Mucosa of stomach (tissue), 1 donor: ENCODE measurements at regions not wholly inside any gene's neighbourhood (a gene's known extent, or its start where the extent isn't known, plus 50 kb on each side); places are given as distances from the start of the nearest gene placed in this dataset.

Experiments
- H3K27me3 ChIP-seq: one replicate; pipeline ENCODE4 v1.7.0; 2013; ENCODE audit warnings: mild to moderate bottlenecking, low read length; ENCODE audit not compliant: control insufficient read depth, insufficient read depth
- H3K36me3 ChIP-seq: one replicate; pipeline ENCODE4 v1.7.0; 2013; ENCODE audit warnings: low read length; ENCODE audit not compliant: control insufficient read depth, insufficient read depth
- H3K4me1 ChIP-seq: one replicate; pipeline ENCODE4 v1.7.0; 2013; ENCODE audit warnings: mild to moderate bottlenecking, low read length; ENCODE audit not compliant: control insufficient read depth, insufficient read depth
- H3K4me3 ChIP-seq: one replicate; pipeline ENCODE4 v1.7.0; 2013; ENCODE audit warnings: low read length
- H3K9ac ChIP-seq: one replicate; pipeline ENCODE4 v1.7.0; 2013; ENCODE audit warnings: mild to moderate bottlenecking, low read length, moderate library complexity
- H3K9me3 ChIP-seq: one replicate; pipeline ENCODE4 v1.7.0; 2013; ENCODE audit warnings: mild to moderate bottlenecking, low read length, moderate library complexity; ENCODE audit not compliant: control insufficient read depth
- donor health status: Pancreatic carcinoma.

DNA sequence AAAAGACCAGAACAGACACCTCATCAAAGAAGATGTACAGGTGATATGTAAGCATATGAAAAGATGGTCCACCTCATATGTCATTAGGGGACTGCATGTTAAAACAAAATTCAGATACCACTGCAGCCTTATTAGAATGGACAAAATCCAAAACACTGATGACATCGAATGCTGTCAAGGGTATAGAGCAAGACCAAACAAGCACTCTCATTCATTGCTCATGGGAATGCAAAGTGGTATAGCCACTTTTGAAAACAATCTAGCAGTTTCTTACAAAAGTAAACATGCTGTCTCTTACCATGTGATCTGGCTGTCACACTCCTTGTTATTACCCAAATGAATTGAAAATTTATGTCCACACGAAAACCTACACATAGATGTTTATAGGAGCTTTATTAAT lies 426.6 kb upstream of the ESRRG start:
- Histone ChIP-seq H3K9ac (no peak overlapping the region), H3K27me3 (no peaks in the 10 kb centered on the region), H3K9me3 (no peaks in the 10 kb centered on the region), H3K4me1 (no peaks in the 10 kb centered on the region), H3K36me3 (no peaks in the 10 kb centered on the region), H3K4me3 (no peak overlapping the region)

DNA sequence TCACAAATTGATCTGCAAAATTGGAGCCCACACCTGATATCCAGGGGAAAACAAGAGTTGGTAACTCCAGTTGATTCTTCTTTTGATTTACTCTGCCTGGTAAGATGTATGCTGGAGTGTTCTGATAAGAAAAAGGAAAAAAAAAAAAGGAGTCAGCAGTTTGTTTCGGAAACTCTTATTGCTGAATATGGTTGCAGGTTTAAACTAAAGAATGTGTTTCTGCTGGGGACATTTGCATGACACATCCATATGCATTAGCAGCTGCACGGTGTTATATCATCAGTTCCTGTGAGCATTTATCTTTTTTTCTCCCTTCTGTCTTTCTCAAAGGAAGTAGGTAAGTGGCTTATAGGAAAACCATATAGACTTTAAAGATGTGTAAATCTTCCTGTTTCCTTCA lies 418.5 kb upstream of the ESRRG start:
- Histone ChIP-seq H3K27me3 (peaks cover 41% of the 10 kb centered on the region), H3K4me1 (no peaks in the 10 kb centered on the region), H3K9ac (no peak overlapping the region), H3K36me3 (no peaks in the 10 kb centered on the region), H3K9me3 (no peaks in the 10 kb centered on the region), H3K4me3 (no peak overlapping the region)

DNA sequence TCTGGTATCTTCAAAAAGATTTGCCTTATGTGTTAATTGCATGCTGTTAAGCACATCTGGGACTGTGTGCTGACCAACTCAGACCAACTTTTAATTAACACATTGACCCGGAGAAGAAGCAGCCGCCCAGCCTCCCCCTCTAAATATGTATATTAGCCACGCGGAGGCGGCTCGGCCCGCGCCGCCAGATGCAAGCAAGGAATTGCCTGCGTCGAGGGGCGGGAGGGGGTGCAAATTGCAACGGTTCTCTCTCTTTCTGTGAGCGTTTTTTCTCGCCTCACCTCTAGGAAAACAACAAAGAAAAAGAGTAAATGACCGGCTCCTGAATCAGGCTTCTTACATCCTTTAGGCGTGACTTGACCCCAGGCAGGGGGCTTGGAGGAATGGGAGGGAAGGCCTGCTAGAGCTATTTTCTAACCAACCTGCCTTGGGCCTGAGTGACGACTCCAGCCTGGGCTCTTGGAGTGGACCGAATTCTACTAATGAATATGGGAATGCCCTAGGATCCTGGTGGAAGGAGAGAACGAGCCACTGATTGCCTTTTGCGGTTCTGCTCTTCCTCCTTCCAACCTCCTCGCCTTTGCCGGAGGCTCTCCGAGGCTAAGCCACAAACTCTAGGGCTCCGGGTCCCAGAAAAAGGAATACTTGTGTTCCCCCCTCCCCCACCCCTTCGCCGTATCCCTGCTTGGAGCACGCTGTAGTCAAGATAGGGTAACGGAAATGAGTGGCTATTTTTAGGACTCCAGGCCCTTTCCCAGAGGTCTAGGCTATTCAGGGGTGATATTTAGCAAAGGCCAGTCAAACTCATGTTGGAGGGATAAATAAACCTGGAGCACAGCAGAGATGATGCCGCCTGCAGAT lies 417.0 kb upstream of the ESRRG start:
- H3K4me3 ChIP-seq: no peak overlapping the region
- H3K36me3 ChIP-seq: no peaks in the 10 kb centered on the region
- peaks cover 55% of the 10 kb centered on the region for H3K27me3 ChIP-seq
- peaks cover 6% of the 10 kb centered on the region for H3K4me1 ChIP-seq
- no peak overlapping the region for H3K9ac ChIP-seq
- no peaks in the 10 kb centered on the region for H3K9me3 ChIP-seq

DNA sequence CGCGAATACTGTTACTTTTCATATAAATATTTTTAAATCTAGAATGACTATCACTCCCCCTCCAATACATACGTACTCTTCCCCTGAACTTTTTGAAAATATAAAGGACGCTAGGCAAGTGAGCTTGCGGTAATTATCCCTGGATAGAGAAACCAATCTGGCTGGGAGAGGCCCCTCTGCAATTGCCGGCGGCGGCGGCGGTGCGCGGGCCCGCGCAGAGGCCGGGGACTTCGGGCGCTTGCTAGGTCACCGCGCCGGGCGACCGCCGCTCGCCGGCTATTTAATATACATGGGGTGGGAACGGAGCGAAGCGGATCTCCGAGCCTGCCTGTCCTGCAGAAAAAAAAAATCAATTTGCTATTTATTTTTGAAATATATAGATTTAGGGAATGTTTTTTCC lies 416.3 kb upstream of the ESRRG start:
- H3K27me3 ChIP-seq: peaks cover 63% of the 10 kb centered on the region
- no peak overlapping the region for H3K4me3 ChIP-seq
- no peaks in the 10 kb centered on the region for H3K36me3 ChIP-seq
- peaks cover 6% of the 10 kb centered on the region for H3K4me1 ChIP-seq
- H3K9me3 ChIP-seq: no peaks in the 10 kb centered on the region
- no peak overlapping the region for H3K9ac ChIP-seq

DNA sequence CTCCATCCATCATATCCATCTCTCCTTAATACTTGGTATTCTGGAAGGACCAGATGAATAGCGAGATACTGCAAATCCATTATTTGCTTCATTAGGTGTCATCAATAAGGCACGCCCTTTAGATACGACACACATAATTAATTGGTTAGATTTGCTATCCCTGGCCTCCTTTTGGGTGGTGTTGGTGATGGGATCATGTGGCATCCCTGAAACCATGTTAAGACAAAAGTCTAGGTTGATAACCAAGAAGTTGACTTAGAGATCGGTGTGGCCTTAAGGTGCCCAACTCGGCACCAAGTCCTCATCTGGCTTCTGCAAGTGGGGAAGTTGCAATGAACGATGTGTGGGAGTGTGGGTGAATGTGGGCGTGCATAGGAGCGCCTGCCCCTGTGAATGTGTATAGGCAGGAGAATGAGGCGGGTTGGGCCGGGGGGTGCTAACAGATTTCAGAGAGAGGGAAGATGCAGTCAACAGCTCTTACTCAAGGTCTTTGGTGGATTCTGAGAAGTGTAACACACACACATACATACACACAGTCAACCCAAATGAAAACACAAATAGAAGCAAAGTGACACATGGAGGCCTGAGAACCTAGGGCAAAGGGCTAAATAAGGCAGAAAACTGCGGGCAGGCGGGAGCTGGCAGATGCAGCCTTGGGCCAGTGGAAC lies 415.7 kb upstream of the ESRRG start:
- Histone ChIP-seq H3K4me1 (peaks cover 6% of the 10 kb centered on the region), H3K9ac (no peak overlapping the region), H3K9me3 (no peaks in the 10 kb centered on the region), H3K4me3 (no peak overlapping the region), H3K27me3 (peaks cover 68% of the 10 kb centered on the region), H3K36me3 (no peaks in the 10 kb centered on the region)

DNA sequence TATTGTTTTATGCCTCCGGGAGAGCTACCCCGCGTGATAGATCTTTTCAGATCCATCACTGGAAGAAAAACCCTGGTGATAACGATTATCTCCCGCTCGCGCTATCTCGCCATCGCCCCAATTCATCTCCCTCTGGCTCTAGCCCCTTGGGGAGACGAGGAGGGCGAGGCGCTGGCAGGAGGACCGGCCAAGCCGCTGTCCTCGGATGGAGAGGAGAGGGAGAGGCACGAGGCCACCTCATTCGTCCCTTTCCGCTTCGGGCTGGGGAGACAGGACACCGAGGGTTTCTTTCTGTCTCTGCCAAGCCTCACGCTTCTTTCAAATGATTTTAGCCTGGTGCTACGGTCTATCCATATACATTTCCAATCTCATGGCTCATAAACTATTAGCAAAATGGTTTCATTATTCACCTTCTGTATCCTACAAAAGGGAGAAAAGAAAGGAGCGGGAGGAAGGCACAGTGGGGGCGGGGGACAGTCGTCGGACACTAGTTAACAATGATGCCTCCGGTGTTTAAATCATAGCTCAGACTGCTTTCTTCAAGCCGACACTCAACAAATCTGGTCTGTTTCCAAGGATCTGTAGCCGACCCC lies 415.0 kb upstream of the ESRRG start:
- no peak overlapping the region for H3K4me3 ChIP-seq
- H3K4me1 ChIP-seq: peaks cover 6% of the 10 kb centered on the region
- no peaks in the 10 kb centered on the region for H3K9me3 ChIP-seq
- no peaks in the 10 kb centered on the region for H3K36me3 ChIP-seq
- peaks cover 74% of the 10 kb centered on the region for H3K27me3 ChIP-seq
- H3K9ac ChIP-seq: no peak overlapping the region

DNA sequence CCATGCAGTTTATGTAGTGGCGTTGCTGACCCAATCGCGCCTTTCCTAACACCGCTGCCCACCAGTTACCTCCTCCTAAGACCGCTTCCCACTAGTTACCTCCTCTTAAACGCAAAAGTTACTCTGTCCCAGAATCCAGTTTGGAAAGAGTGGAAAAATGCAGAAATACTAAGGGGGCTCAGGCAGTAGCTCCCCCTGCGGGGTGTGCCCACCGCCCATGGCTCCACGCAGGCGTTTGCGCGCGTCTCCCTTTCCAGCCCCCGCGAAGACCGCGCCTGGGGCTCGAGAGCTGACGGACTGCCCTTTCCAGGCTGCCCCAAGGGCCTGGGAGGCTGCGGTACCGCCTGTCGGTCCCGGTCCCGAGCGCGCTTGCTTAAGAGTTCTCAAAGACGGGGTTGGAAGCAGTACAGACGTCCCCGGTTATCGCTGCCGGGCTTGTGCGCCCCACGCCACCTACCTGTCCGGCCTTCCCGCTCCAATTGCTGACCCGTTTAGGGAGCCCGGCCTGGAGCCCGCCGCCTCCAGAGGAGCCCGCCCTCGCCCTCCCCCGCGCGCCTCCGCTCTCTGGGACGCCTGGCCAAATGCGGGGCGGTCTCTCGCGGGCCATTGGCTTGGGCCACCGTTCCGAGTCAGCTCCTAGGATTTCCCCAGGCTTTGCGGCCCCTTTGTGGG lies 414.1 kb upstream of the ESRRG start:
- H3K9me3 ChIP-seq: no peaks in the 10 kb centered on the region
- H3K4me1 ChIP-seq: peaks cover 6% of the 10 kb centered on the region
- H3K9ac ChIP-seq: no peak overlapping the region
- H3K4me3 ChIP-seq: no peak overlapping the region
- H3K27me3 ChIP-seq: peaks cover 78% of the 10 kb centered on the region
- H3K36me3 ChIP-seq: no peaks in the 10 kb centered on the region

DNA sequence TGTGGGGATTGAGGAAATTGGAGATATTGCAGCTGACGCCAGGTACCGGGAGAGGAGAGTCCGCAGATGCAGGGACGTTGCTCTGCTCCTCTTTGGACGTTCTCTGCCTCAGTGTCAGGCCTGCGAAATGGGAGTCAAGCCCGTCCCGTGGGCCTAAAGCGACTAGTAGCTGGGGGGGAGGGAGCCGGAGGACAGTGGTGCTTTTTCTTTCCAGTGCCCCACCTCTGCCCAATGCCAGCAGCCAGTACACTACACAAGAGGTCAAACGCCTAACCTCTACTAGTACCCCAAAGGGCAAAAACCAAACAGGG lies 413.6 kb upstream of the ESRRG start:
- H3K27me3 ChIP-seq: peaks cover 78% of the 10 kb centered on the region
- no peak overlapping the region for H3K9ac ChIP-seq
- peaks cover 6% of the 10 kb centered on the region for H3K4me1 ChIP-seq
- no peaks in the 10 kb centered on the region for H3K9me3 ChIP-seq
- H3K4me3 ChIP-seq: no peak overlapping the region
- no peaks in the 10 kb centered on the region for H3K36me3 ChIP-seq

DNA sequence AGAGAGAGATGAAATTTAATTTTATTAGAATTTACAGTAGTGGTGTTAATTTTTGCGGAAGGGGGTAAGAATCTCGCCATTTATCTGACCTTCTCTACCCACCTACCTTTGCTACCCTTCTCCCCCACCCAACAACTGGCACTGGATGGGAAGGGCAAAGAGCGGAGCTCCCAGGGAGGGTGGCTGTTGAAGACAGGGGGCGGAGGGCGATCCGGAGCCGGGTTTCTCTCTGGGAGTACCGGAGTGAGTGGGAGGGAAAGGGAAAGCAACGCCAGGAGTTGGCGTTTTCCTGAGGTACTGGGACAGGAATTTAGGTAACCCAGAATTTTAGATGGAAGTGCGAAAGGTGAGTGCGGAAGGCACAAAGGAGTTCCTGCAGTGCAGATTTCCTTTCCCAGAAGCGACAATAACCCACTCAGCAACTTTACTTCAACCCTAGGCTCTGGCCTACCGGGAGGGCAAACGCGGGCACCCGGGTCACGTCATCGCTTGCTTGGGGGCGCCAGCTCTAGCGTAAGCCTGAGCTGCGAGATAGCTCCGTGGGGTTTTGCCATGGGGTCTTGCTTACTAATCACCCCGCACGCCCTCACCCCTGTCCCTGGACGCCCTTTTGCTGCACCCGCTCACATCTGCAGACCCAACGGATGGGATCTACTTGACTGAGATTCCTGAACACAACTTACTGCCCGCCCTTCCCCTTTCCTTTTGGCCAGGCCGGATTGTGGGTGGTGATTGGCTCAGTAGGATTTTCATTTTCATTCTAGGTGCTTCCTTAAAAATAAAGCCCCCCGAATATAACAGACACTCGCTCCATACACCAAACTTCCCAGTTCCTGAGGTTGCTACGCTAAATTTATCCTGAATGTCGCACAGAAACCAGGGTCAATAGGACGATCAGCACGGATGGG lies 413.0 kb upstream of the ESRRG start:
- Histone ChIP-seq H3K4me1 (peaks cover 6% of the 10 kb centered on the region), H3K9ac (no peak overlapping the region), H3K27me3 (peaks cover 78% of the 10 kb centered on the region), H3K36me3 (no peaks in the 10 kb centered on the region), H3K4me3 (no peak overlapping the region), H3K9me3 (no peaks in the 10 kb centered on the region)

DNA sequence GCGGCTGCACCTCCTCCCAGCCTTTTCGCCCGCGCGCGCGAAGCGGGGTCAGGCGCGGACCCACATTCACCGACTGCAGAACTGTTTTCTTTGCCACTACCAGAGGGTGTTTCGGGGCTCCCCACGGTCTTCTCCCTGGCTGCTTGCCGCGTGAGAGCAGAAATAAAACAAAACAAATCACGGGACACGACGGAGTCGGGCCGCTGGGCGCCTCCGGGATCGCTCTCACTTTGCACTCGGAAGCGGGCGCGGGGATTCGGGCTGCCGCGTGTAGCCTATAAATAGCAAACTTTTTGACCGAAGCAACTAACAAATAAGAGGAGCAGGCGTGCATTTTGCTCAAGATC lies 412.3 kb upstream of the ESRRG start:
- H3K36me3 ChIP-seq: no peaks in the 10 kb centered on the region
- H3K9me3 ChIP-seq: no peaks in the 10 kb centered on the region
- no peak overlapping the region for H3K9ac ChIP-seq
- peaks cover 6% of the 10 kb centered on the region for H3K4me1 ChIP-seq
- H3K4me3 ChIP-seq: no peak overlapping the region
- H3K27me3 ChIP-seq: peaks cover 73% of the 10 kb centered on the region

DNA sequence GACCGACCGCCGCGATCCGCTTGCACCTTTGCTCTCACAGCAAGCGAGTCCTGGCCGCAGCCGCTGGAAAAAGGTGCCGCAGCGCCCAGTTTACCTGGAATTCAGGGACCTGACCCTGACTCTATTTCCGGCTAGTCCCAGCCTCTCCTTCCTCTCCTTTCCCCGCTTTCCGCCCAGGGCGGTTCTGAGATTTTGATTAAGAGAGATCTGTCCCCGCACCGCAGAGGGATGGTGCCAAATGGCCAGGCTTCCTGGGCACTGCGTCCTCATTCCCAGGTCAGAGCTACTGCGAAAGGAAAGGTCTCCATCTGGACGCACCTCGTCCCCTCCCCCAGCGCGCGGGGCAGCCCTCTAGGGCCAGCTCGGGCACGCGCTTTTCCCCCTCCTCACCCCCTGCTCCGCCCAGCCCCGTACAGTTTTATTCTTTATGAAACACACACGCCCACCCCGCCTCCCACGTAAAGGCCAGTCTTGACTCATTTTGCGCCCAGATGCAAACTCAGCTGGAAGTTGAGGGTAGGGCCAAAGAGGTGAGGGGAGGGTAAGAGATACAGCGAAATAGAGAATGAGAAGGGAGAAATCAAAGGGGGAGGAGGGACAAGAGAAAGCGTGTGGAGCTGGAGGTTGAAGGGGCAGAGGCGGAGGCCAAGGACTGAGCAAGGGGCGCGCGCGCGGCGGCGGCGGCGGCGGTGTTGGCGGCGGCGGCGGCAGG lies 411.8 kb upstream of the ESRRG start:
- no peaks in the 10 kb centered on the region for H3K9me3 ChIP-seq
- peaks cover 6% of the 10 kb centered on the region for H3K4me1 ChIP-seq
- peaks cover 67% of the 10 kb centered on the region for H3K27me3 ChIP-seq

More for the DNA sequence above, 411.8 kb upstream of the ESRRG start:
- H3K36me3 ChIP-seq: no peaks in the 10 kb centered on the region
- no peak overlapping the region for H3K9ac ChIP-seq
- no peak overlapping the region for H3K4me3 ChIP-seq
